ENCODE measurements at regions not wholly inside any gene's neighbourhood (a gene's known extent, or its start where the extent isn't known, plus 50 kb on each side); places are given as distances from the start of the nearest gene placed in this dataset.
A peak's percentile ranks its signal among the peaks of the same experiment; 100 is the strongest.

DNA sequence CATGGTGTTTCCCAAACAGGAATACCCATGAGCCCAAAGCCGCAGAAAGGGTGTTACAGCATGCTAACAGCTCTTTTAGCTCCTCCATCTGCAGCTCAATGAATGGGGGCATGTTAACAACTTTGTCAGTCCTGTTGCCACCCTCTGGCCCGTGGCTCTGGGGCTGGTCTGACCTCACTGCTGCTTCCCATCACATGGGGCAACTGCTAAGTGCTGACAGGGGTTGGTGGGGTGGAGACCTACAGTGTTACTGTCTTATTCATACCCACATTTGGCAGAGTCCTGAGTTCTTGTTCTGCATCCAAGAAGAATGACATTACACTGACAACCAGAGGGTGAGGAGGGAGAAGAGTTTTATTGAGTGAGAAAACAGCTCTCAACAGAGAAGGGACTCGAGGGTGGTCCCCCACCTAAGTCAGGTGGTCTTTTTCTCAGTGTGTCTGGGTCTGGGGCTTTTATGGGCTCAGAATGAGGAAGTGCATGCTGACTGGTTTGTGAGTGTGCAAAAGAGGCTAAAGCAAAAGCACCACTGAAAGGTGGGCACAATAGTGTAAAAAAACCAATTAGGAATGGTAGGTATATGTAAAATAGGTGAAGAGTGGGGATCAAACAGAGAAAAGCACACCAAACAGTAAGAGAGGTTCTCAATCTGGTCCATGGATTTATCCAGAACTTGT is 1952.0 kb upstream of the PCDH20 start:
- DNase-seq (ENCODE audit: low spot score), result no peak

DNA sequence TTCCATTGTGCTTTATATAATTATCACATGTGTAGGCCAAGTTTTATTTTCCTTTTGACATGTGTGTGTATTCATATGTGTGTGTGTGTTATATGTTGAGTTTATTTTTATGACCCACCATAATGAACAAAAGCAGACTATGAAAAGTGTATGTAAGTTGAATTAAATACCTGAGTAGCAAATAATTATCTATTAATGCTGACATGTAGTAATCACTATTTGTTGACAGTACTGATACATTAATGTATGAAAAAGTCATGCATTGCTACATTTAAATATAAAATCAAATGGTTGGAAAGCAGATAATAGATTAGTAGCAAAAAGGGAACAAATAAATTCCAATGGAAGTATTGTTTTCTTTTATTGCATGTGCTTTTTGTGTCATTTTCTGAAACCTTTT is 1948.5 kb upstream of the PCDH20 start:
- no peak for DNase-seq (ENCODE audit: low spot score)

GRCh38 chr13:63351533-63351932 is 1935.9 kb upstream of the PCDH20 start:
- DNase-seq (ENCODE audit: low spot score), result no peak

- no peak for DNase-seq (ENCODE audit: low spot score)
Observed at GRCh38 chr13:63351081-63351480, 1935.4 kb upstream of the PCDH20 start.

- DNase-seq (ENCODE audit: low spot score), result no peak
Observed at GRCh38 chr13:63345835-63346234, 1930.2 kb upstream of the PCDH20 start.

DNA sequence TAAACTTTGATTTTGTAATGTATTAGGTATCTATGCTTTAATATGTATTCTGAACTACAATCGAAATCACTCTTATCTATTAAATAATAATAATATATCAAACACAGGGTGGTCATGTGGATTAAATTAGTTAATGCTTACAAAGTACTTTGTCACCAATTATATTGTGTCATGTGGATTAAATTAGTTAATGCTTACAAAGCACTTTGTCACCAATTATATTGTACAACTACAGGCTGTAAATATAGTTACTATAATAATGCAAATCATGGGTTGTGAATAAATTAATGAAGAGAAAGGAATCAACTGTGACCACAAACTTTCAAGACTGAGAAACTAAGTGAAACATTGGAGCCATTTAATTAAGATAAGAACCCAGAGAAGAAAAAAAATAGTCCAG is 1929.1 kb upstream of the PCDH20 start:
- no peak for DNase-seq (ENCODE audit: low spot score)

DNA sequence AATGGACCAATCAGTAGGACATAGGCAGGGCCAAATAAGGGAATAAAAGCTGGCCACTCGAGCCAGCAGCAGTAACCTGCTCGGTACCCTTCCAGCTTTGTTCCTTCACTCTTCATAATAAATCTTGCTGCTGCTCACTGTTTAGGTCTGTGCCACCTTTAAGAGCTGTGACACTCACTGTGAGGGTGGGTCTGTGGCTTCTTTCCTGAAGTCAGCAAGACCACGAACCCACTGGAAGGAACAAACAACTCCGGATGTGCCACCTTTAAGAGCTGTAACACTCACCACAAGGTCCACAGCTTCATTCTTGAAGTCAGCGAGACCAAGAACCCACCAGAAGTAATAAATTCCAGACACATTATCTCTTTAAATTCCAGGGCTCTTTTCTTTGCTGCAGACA is 1922.3 kb upstream of the PCDH20 start:
- DNase-seq (ENCODE audit: low spot score), result no peak

DNA sequence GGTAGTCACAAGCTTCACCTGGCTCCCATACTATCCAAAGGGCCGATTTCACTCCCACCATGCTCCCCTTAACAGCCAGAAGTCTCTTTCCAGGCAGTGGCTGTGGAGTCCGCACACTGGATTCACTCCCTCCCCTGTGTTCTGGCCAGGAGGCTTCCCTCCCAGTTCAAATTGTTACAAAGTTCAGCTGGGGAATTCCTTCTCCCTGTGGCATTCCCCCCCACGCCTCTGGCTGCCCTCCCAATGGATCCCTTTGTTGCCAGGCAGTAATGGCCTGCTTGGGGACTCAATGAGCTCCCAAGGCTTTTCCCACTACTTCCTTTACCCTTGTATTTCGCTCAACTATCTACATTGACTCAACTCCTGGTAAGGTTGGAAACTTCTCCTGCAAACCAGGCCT is 1921.4 kb upstream of the PCDH20 start:
- no peak for DNase-seq (ENCODE audit: low spot score)

- DNase-seq (ENCODE audit: low spot score), result no peak
Observed at GRCh38 chr13:63336549-63336948, 1920.9 kb upstream of the PCDH20 start.

GRCh38 chr13:63327584-63327983 is 1911.9 kb upstream of the PCDH20 start:
- no peak for DNase-seq (ENCODE audit: low spot score)

DNA sequence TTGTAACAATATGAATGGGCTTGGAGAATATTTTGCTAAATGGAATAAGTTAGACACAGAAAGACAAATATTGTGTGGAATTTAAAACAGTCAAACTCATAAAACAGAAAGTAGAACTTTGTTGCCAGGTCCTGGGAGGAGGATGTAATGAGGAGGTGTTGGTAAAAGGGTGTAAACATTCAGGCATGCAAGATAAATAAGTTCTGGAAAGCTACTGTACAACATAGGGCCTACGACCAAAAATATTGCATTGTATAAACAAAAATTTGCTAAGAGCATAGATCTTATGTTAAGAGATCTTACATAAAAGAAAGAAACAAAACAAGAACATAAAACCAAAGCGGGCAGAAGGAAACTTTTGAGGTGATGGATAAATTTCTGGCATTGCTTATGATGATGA is 1907.8 kb upstream of the PCDH20 start:
- DNase-seq (ENCODE audit: low spot score), result no peak

GRCh38 chr13:63311587-63311986 is 1895.9 kb upstream of the PCDH20 start:
- no peak for DNase-seq (ENCODE audit: low spot score)

GRCh38 chr13:63308549-63309165 is 1893.0 kb upstream of the PCDH20 start:
- no peak for DNase-seq (ENCODE audit: low spot score)

- DNase-seq (ENCODE audit: low spot score), result peak; percentile 15
Observed at GRCh38 chr13:63307228-63307627, 1891.6 kb upstream of the PCDH20 start.

- no peak for DNase-seq (ENCODE audit: low spot score)
Observed at GRCh38 chr13:63305641-63306133, 1890.0 kb upstream of the PCDH20 start.

DNA sequence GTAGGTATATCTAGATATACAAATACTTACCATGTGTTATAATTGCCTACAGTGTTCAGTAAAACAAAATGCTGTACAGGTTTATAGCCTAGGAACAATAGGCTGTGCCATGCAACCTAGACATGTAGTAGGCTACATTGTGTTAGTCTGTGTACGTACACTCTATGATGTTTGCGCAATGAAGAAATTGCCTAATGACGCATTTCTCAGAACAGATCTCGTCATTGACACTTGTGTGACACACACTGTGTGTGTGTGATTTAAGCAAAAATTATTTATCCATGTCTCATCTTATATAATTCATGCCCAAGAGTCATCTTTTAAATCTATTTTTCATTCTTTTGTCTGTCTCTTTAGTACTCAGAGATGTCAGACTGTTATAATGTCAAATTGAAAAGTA is 1888.8 kb upstream of the PCDH20 start:
- no peak for DNase-seq (ENCODE audit: low spot score)

- DNase-seq (ENCODE audit: low spot score), result no peak
Observed at GRCh38 chr13:63299866-63300394, 1884.3 kb upstream of the PCDH20 start.

- DNase-seq (ENCODE audit: low spot score), result no peak
Observed at GRCh38 chr13:63297163-63297562, 1881.5 kb upstream of the PCDH20 start.

- DNase-seq (ENCODE audit: low spot score), result no peak
Observed at GRCh38 chr13:63291701-63292100, 1876.1 kb upstream of the PCDH20 start.

GRCh38 chr13:63288576-63288975 is 1872.9 kb upstream of the PCDH20 start:
- DNase-seq (ENCODE audit: low spot score), result no peak

GRCh38 chr13:63287926-63288325 is 1872.3 kb upstream of the PCDH20 start:
- no peak for DNase-seq (ENCODE audit: low spot score)

GRCh38 chr13:63285426-63285825 is 1869.8 kb upstream of the PCDH20 start:
- DNase-seq (ENCODE audit: low spot score), result no peak

DNA sequence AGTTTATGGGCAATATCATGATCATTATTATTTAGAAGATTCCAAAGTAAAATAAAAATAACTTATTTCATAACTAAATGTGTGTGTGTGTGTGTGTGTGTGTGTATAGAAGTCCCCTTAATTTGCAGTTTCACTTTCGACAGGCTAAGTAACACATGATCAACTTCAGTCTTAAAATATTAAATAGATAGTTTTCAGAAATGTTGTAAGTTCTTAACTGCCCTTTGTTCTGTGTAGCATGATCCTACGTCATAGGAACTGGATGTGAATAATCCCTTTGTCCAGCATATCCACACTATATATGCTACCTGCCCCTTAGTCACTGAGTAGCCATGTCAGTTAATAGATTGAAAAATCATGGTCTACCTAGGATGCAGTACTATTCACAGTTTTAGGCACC is 1863.5 kb upstream of the PCDH20 start:
- DNase-seq (ENCODE audit: low spot score), result no peak

Measured in HT-29 (cell line).